ENCODE measurements at regions not wholly inside any gene's neighbourhood (a gene's known extent, or its start where the extent isn't known, plus 50 kb on each side); places are given as distances from the start of the nearest gene placed in this dataset.

DNA sequence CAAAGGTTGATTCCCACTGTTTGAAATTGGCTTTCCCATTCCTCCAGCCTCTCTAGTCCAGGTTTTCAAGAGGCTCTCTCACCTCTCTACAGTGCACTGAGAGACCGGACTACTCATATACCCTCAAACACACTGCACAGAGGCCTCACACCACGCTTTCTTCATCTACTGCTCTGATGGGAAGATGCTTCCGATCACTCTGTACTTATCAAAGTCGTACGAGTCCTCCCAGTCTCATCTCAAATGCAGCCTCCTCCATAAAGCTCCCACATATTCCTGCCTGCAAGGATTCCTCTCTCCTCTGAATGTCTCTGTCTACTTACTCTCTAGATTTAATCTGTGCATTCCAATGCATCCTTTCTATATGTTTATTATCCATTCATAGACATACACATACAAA lies 164.4 kb downstream of the EFNB2 start:
- Histone ChIP-seq H3K36me3 (ENCODE audit: insufficient read depth) (no peaks in the 10 kb centered on the region), H3K4me3 (IDR thresholded peaks at IDR 0.05; ENCODE audit: insufficient read depth, low read depth, low read length) (no peak overlapping the region), H4K20me1 (ENCODE audit: insufficient read depth) (no peaks in the 10 kb centered on the region), H3K4me2 (no peak overlapping the region), H3K9ac (no peak overlapping the region), H3K4me1 (ENCODE audit: low read depth, poor library complexity, severe bottlenecking) (no peaks in the 10 kb centered on the region), H3K79me2 (ENCODE audit: insufficient read depth, low read depth) (no peaks in the 10 kb centered on the region), H2AFZ (ENCODE audit: low read depth) (no peak overlapping the region), H3K27me3 (ENCODE audit: insufficient read depth, low read depth) (no peaks in the 10 kb centered on the region), H3K27ac (no peak overlapping the region)
- TF ChIP-seq, protein P1, sequence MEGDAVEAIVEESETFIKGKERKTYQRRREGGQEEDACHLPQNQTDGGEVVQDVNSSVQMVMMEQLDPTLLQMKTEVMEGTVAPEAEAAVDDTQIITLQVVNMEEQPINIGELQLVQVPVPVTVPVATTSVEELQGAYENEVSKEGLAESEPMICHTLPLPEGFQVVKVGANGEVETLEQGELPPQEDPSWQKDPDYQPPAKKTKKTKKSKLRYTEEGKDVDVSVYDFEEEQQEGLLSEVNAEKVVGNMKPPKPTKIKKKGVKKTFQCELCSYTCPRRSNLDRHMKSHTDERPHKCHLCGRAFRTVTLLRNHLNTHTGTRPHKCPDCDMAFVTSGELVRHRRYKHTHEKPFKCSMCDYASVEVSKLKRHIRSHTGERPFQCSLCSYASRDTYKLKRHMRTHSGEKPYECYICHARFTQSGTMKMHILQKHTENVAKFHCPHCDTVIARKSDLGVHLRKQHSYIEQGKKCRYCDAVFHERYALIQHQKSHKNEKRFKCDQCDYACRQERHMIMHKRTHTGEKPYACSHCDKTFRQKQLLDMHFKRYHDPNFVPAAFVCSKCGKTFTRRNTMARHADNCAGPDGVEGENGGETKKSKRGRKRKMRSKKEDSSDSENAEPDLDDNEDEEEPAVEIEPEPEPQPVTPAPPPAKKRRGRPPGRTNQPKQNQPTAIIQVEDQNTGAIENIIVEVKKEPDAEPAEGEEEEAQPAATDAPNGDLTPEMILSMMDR (conservative IDR thresholded peaks at IDR 0.05; ENCODE audit: low read depth, low read length): no peak

DNA sequence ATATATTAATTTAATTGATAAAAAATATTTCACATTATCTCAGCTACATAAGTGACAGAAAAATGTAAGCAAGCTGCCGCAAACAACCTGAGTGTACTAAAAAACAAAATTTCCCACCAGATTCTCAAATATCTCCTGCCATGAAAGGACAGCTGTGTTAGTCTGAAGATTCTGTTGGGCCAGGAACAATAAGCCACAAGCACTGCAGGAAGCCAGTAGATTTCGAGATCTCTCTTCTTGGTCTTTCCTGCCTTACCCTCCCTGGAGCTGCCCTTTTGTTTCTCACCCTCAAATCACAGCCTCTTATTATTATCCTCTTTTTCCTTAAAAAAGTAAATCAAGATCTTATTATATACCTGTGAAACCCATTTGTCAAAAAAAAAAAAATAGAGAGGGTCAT lies 165.6 kb downstream of the EFNB2 start:
- Histone ChIP-seq H3K4me3 (IDR thresholded peaks at IDR 0.05; ENCODE audit: insufficient read depth, low read depth, low read length) (no peak overlapping the region), H3K9ac (no peak overlapping the region), H4K20me1 (ENCODE audit: insufficient read depth) (no peaks in the 10 kb centered on the region), H3K4me2 (no peak overlapping the region), H3K27me3 (ENCODE audit: insufficient read depth, low read depth) (no peaks in the 10 kb centered on the region), H3K36me3 (ENCODE audit: insufficient read depth) (no peaks in the 10 kb centered on the region), H3K27ac (no peak overlapping the region), H2AFZ (ENCODE audit: low read depth) (no peak overlapping the region), H3K79me2 (ENCODE audit: insufficient read depth, low read depth) (no peaks in the 10 kb centered on the region), H3K4me1 (ENCODE audit: low read depth, poor library complexity, severe bottlenecking) (no peaks in the 10 kb centered on the region)
- TF ChIP-seq, protein P1 (conservative IDR thresholded peaks at IDR 0.05; ENCODE audit: low read depth, low read length): no peak

DNA sequence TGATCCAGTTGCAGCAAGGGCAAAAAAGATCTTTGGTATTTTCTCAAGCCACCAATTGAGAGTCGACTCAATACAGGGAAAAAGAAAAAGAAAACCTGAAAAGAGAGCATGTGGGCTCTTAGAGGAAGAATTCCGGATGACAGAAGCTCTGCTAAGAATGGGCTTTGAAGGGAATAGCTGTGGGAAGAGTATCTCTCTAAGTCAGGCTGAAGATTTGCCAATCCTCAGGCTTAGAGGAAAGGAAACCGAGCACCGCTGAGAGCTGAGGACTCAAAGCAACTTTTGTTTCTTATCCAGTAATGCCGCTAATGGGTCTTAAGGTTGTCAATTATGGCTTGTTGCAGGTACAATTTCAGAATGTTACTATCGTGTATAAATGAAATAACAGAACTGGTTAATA lies 166.4 kb downstream of the EFNB2 start:
- TF ChIP-seq, protein P1 (conservative IDR thresholded peaks at IDR 0.05; ENCODE audit: low read depth, low read length): no peak
- Histone ChIP-seq H3K4me2 (no peak overlapping the region), H3K79me2 (ENCODE audit: insufficient read depth, low read depth) (no peaks in the 10 kb centered on the region), H3K9ac (no peak overlapping the region), H2AFZ (ENCODE audit: low read depth) (no peak overlapping the region), H4K20me1 (ENCODE audit: insufficient read depth) (no peaks in the 10 kb centered on the region), H3K4me1 (ENCODE audit: low read depth, poor library complexity, severe bottlenecking) (no peaks in the 10 kb centered on the region), H3K27ac (no peak overlapping the region), H3K4me3 (IDR thresholded peaks at IDR 0.05; ENCODE audit: insufficient read depth, low read depth, low read length) (no peak overlapping the region), H3K27me3 (ENCODE audit: insufficient read depth, low read depth) (no peaks in the 10 kb centered on the region), H3K36me3 (ENCODE audit: insufficient read depth) (no peaks in the 10 kb centered on the region)

DNA sequence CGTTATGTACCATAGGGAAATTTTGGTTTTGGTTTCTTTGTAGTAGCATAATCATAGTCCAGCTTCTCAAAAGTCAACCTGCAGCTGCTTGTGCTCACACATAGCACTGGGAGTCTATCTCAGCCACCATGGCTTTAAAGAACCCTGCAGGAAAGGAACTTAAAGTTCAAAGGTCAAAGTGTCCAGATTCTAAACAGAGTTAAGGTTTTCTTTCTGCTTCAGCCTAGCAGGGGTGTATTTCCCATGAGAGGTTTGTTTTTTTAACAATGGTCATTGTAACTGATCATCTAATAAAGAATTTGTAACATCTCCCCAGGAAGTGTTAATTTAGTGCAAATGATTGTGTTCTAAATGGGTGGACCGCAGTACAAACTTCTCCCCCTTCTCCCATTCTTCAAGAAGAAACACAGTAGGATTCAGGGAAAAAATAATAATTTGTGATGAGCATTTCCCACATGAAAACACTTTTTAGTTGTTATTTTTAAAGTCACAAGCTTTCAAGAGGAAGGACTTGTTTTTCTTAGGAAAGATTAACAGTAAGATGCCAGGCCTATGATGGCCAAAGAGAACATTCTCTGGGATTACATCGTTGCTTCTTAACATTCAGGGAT lies 168.0 kb downstream of the EFNB2 start:
- Histone ChIP-seq H3K27ac (no peak overlapping the region), H3K9ac (no peak overlapping the region), H3K79me2 (ENCODE audit: insufficient read depth, low read depth) (no peaks in the 10 kb centered on the region), H2AFZ (ENCODE audit: low read depth) (no peak overlapping the region), H3K27me3 (ENCODE audit: insufficient read depth, low read depth) (no peaks in the 10 kb centered on the region), H3K36me3 (ENCODE audit: insufficient read depth) (no peaks in the 10 kb centered on the region), H3K4me1 (ENCODE audit: low read depth, poor library complexity, severe bottlenecking) (no peaks in the 10 kb centered on the region), H3K4me3 (IDR thresholded peaks at IDR 0.05; ENCODE audit: insufficient read depth, low read depth, low read length) (no peak overlapping the region), H3K4me2 (no peak overlapping the region), H4K20me1 (ENCODE audit: insufficient read depth) (no peaks in the 10 kb centered on the region)
- TF ChIP-seq, protein P1 (conservative IDR thresholded peaks at IDR 0.05; ENCODE audit: low read depth, low read length): no peak

Measured in KMS-11 (cell line).